ENCODE measurements at regions not wholly inside any gene's neighbourhood (a gene's known extent, or its start where the extent isn't known, plus 50 kb on each side); places are given as distances from the start of the nearest gene placed in this dataset.

DNA sequence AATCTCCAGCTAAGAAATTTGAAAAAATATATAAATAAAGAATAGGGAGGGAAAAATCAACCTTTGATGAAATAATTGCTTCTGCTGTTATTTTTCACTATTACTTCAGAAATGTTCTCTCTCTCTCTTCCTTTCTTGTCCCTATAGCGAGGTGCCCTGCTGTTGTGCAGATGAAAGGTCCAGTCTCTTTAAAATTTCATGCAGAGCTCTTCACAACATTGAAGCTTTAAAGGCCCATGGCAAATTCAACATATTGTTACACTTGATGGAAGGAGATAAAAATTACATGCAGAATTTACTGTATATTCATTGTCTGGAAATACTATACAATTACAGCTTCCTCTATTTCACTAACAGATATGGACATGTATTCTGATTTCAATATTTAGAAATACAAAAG, 86.4 kb upstream of the PSMD7 start:
- dilution Hi-C loops (cut with MboI; ENCODE audit: extremely low pct_ligation_motif_present, low sequenced_read_pairs): no loop called here

DNA sequence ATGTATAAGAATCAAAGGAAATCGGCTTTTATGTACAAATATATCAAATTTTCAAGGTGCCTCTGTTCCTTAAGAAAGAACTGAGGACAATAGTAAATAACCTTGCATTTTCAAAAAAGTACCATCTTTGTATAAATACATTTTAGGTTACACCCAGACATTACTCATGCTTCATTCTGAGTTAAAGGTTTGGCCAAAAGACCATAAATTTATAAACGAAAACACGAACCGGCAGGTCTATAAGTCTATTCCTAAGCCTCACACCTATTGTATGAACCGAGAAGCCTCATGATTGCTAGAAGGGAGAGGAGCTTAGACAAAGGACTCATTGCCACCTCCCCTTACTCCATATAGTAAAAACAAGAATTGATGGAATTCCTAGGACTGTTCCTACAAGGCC, 94.6 kb upstream of the PSMD7 start:
- no peaks in the 10 kb centered on the region for H3K4me1 ChIP-seq (ENCODE audit: control insufficient read depth, extremely low read depth, insufficient read depth, low read length)
- no peak overlapping the region for H3K4me3 ChIP-seq (ENCODE audit: control insufficient read depth in 2 of 3, extremely low read depth in 1 of 3, insufficient read depth in 2 of 3, low read depth in 1 of 3, low read length in 3 of 3)
- no peak for TF ChIP-seq EZH2 (IDR thresholded peaks at IDR 0.05; ENCODE audit: low read length)
- TF ChIP-seq, protein P1, sequence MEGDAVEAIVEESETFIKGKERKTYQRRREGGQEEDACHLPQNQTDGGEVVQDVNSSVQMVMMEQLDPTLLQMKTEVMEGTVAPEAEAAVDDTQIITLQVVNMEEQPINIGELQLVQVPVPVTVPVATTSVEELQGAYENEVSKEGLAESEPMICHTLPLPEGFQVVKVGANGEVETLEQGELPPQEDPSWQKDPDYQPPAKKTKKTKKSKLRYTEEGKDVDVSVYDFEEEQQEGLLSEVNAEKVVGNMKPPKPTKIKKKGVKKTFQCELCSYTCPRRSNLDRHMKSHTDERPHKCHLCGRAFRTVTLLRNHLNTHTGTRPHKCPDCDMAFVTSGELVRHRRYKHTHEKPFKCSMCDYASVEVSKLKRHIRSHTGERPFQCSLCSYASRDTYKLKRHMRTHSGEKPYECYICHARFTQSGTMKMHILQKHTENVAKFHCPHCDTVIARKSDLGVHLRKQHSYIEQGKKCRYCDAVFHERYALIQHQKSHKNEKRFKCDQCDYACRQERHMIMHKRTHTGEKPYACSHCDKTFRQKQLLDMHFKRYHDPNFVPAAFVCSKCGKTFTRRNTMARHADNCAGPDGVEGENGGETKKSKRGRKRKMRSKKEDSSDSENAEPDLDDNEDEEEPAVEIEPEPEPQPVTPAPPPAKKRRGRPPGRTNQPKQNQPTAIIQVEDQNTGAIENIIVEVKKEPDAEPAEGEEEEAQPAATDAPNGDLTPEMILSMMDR (optimal IDR thresholded peaks at IDR 0.05 in 1 of 3, IDR thresholded peaks at IDR 0.05 in 1 of 3, conservative IDR thresholded peaks at IDR 0.05 in 1 of 3; ENCODE audit: extremely low read depth in 1 of 3, insufficient read depth in 2 of 3, low read length in 3 of 3): no peak
- DNase-seq (ENCODE audit: low read depth, low spot score) (no peak), FAIRE-seq (no peak)
- no peaks in the 10 kb centered on the region for H3K36me3 ChIP-seq (ENCODE audit: control insufficient read depth in 2 of 2, extremely low read depth in 1 of 2, insufficient read depth in 2 of 2, low read length in 2 of 2)
- H3K9me1 ChIP-seq (ENCODE audit: control insufficient read depth, extremely low read depth, insufficient read depth, low read length): no peaks in the 10 kb centered on the region
- no peak overlapping the region for H3K27ac ChIP-seq (ENCODE audit: control insufficient read depth, insufficient read depth, low read length)
- H4K20me1 ChIP-seq (ENCODE audit: control insufficient read depth, extremely low read depth, insufficient read depth, low read length): no peaks in the 10 kb centered on the region
- no peak overlapping the region for H3K4me2 ChIP-seq (ENCODE audit: control insufficient read depth, extremely low read depth, insufficient read depth, low read depth, low read length)
- H3K9ac ChIP-seq (ENCODE audit: control insufficient read depth, extremely low read depth, insufficient read depth, low read length): no peak overlapping the region
- H3K27me3 ChIP-seq (ENCODE audit: control insufficient read depth, extremely low read depth, insufficient read depth, low read length): no peaks in the 10 kb centered on the region
- dilution Hi-C loops (cut with MboI; ENCODE audit: extremely low pct_ligation_motif_present, low sequenced_read_pairs): no loop called here
- H3K79me2 ChIP-seq (ENCODE audit: control insufficient read depth, insufficient read depth, low read length): no peaks in the 10 kb centered on the region
- no peak overlapping the region for H2AFZ ChIP-seq (ENCODE audit: control insufficient read depth, low read length)
- H3K9me3 ChIP-seq (ENCODE audit: control insufficient read depth, low read depth, low read length): no peaks in the 10 kb centered on the region

More for the DNA sequence above, 86.4 kb upstream of the PSMD7 start:
- FAIRE-seq: no peak
- Histone ChIP-seq H3K79me2 (ENCODE audit: control insufficient read depth, insufficient read depth, low read length) (no peaks in the 10 kb centered on the region), H3K9me1 (ENCODE audit: control insufficient read depth, extremely low read depth, insufficient read depth, low read length) (no peaks in the 10 kb centered on the region), H3K9ac (ENCODE audit: control insufficient read depth, extremely low read depth, insufficient read depth, low read length) (no peak overlapping the region), H3K4me3 (ENCODE audit: control insufficient read depth in 2 of 3, extremely low read depth in 1 of 3, insufficient read depth in 2 of 3, low read depth in 1 of 3, low read length in 3 of 3) (no peak overlapping the region), H2AFZ (ENCODE audit: control insufficient read depth, low read length) (no peak overlapping the region), H3K4me1 (ENCODE audit: control insufficient read depth, extremely low read depth, insufficient read depth, low read length) (no peaks in the 10 kb centered on the region), H3K36me3 (ENCODE audit: control insufficient read depth in 2 of 2, extremely low read depth in 1 of 2, insufficient read depth in 2 of 2, low read length in 2 of 2) (no peaks in the 10 kb centered on the region), H4K20me1 (ENCODE audit: control insufficient read depth, extremely low read depth, insufficient read depth, low read length) (no peaks in the 10 kb centered on the region), H3K27ac (ENCODE audit: control insufficient read depth, insufficient read depth, low read length) (no peak overlapping the region), H3K9me3 (ENCODE audit: control insufficient read depth, low read depth, low read length) (no peaks in the 10 kb centered on the region), H3K27me3 (ENCODE audit: control insufficient read depth, extremely low read depth, insufficient read depth, low read length) (no peaks in the 10 kb centered on the region), H3K4me2 (ENCODE audit: control insufficient read depth, extremely low read depth, insufficient read depth, low read depth, low read length) (no peak overlapping the region)
- no peak for DNase-seq (ENCODE audit: low read depth, low spot score)
- TF ChIP-seq, protein P1 (optimal IDR thresholded peaks at IDR 0.05 in 1 of 3, IDR thresholded peaks at IDR 0.05 in 1 of 3, conservative IDR thresholded peaks at IDR 0.05 in 1 of 3; ENCODE audit: extremely low read depth in 1 of 3, insufficient read depth in 2 of 3, low read length in 3 of 3): no peak
- no peak for TF ChIP-seq EZH2 (IDR thresholded peaks at IDR 0.05; ENCODE audit: low read length)

All from keratinocyte (primary cell).